H1 (cell line): ENCODE measurements at regions not wholly inside any gene's neighbourhood (a gene's known extent, or its start where the extent isn't known, plus 50 kb on each side); places are given as distances from the start of the nearest gene placed in this dataset.
"Not testable (repeated sequence)": the region's sequence is repeated elsewhere in the genome, so short reads cannot be mapped to it uniquely, and the experiment has no call there.

ENCODE experiments used
- CTCF ChIA-PET: fragments of 300-600 bp; sonication (Branson Sonifier 250); formaldehyde crosslinking; loops from one replicate; lab custom pipeline; 2021; ENCODE audit not compliant: partially characterized antibody; lab: Charles Lee
- POLR2A ChIA-PET: fragments of 300-600 bp; sonication (Branson Sonifier 250); formaldehyde crosslinking; loops from one replicate; lab custom pipeline; 2021; ENCODE audit warnings: inconsistent platforms; ENCODE audit not compliant: partially characterized antibody; lab: Charles Lee
- DNase-seq, 2 experiments: peaks; one replicate each; pipeline versions ENCODE4 v3.0.0 to v3.0.0-alpha.2; 2010 to 2022; ENCODE audit warnings: low spot score in 2 of 2, low read depth in 1 of 2, mixed read lengths in 1 of 2
- FAIRE-seq: peaks from 2 replicates; lab custom pipeline; 2011; peaks lifted over from hg19 to GRCh38; lab: Jason Lieb, UNC
- H2AFZ ChIP-seq: 2 replicates; pipeline ENCODE4 v1.8.1; 2012; ENCODE audit warnings: low read length, inconsistent platforms
- H2AK5ac ChIP-seq: 2 replicates; pipeline ENCODE4 v1.6.1; 2013; ENCODE audit warnings: low read depth, low read length
- H2BK120ac ChIP-seq: replicated peaks from 2 replicates; pipeline ENCODE3; 2013; ENCODE audit warnings: low read depth, low read length, inconsistent platforms
- H2BK12ac ChIP-seq: 2 replicates; pipeline ENCODE4 v1.6.1; 2013; ENCODE audit warnings: low read depth, low read length
- H2BK15ac ChIP-seq: 2 replicates; pipeline ENCODE4 v1.6.1; 2013; ENCODE audit warnings: low read length
- H2BK20ac ChIP-seq: 2 replicates; pipeline ENCODE4 v1.6.1; 2013; ENCODE audit warnings: low read length
- H2BK5ac ChIP-seq: 2 replicates; pipeline ENCODE4 v1.6.1; 2013; ENCODE audit warnings: low read depth, low read length
- H3K14ac ChIP-seq: 2 replicates; pipeline ENCODE4 v1.6.1; 2013; ENCODE audit warnings: inconsistent platforms; ENCODE audit not compliant: insufficient read length
- H3K18ac ChIP-seq: 2 replicates; pipeline ENCODE4 v1.6.1; 2013; ENCODE audit warnings: low read length; ENCODE audit errors: extremely low read depth
- H3K23ac ChIP-seq: 2 replicates; pipeline ENCODE4 v1.6.1; 2013; ENCODE audit warnings: inconsistent platforms; ENCODE audit not compliant: insufficient read length
- H3K23me2 ChIP-seq: 2 replicates; pipeline ENCODE4 v1.6.1; 2013; ENCODE audit warnings: low read depth, low read length
- H3K27ac ChIP-seq: 2 replicates; pipeline ENCODE4 v1.6.1; 2011; ENCODE audit warnings: low read depth, low read length, inconsistent platforms
- H3K27me3 ChIP-seq, 4 experiments: replicated peaks in 1 of 4; 1 replicate in 1 of 4; 2 replicates in 3 of 4; pipeline versions ENCODE4 v1.6.1 to v1.8.1; 2011 to 2013; ENCODE audit warnings: low read length in 3 of 4, mild to moderate bottlenecking in 3 of 4, inconsistent platforms in 2 of 4, mixed read lengths in 2 of 4, moderate library complexity in 1 of 4; ENCODE audit not compliant: control insufficient read depth in 3 of 4, insufficient read depth in 3 of 4; ENCODE audit errors: extremely low read depth in 1 of 4
- H3K36me3 ChIP-seq, 4 experiments: 2 replicates each; pipeline versions ENCODE4 v1.6.1 to v1.8.1; 2011 to 2013; ENCODE audit warnings: mild to moderate bottlenecking in 4 of 4, low read length in 3 of 4, moderate library complexity in 2 of 4, control low read depth in 1 of 4, inconsistent platforms in 1 of 4; ENCODE audit not compliant: insufficient read depth in 4 of 4, control insufficient read depth in 2 of 4
- H3K4ac ChIP-seq: replicated peaks from 2 replicates; pipeline ENCODE3; 2013; ENCODE audit warnings: low read length, low read depth, mixed read lengths, inconsistent platforms; ENCODE audit not compliant: insufficient read length
- H3K4me1 ChIP-seq, 4 experiments: replicated peaks in 1 of 4; 1 replicate in 1 of 4; 2 replicates in 3 of 4; pipeline versions ENCODE4 v1.6.1 to v1.8.1; 2011 to 2013; ENCODE audit warnings: low read length in 3 of 4, inconsistent platforms in 2 of 4, mixed read lengths in 1 of 4; ENCODE audit not compliant: insufficient read depth in 4 of 4, control insufficient read depth in 3 of 4
- H3K4me2 ChIP-seq, 2 experiments: 2 replicates each; pipeline versions ENCODE4 v1.6.1 to v1.8.1; 2011 to 2013; ENCODE audit warnings: low read depth in 2 of 2, low read length in 2 of 2, control low read depth in 1 of 2, inconsistent platforms in 1 of 2, mild to moderate bottlenecking in 1 of 2; ENCODE audit not compliant: insufficient read depth in 1 of 2
- H3K4me3 ChIP-seq, 4 experiments: fragments of 200-600, 300-600 bp in 1 of 4; sonication (generic), shearing (Covaris generic), sonication (Bioruptor Twin) in 1 of 4; 2 replicates each; pipeline versions ENCODE4 v1.5.1 to v1.8.1; 2011 to 2016; ENCODE audit warnings: low read length in 4 of 4, low read depth in 3 of 4, control low read depth in 2 of 4, inconsistent platforms in 2 of 4, mild to moderate bottlenecking in 2 of 4, mixed read lengths in 1 of 4, moderate library complexity in 1 of 4; ENCODE audit not compliant: insufficient read depth in 2 of 4; ENCODE audit errors: extremely low read depth in 1 of 4
- H3K56ac ChIP-seq: replicated peaks from 2 replicates; pipeline ENCODE3; 2013; ENCODE audit warnings: low read depth, mild to moderate bottlenecking, mixed read lengths, low read length, inconsistent platforms; ENCODE audit not compliant: insufficient read length
- H3K79me1 ChIP-seq: 2 replicates; pipeline ENCODE4 v1.6.1; 2013; ENCODE audit warnings: low read depth, low read length, control low read depth
- H3K79me2 ChIP-seq, 2 experiments: 2 replicates each; pipeline versions ENCODE4 v1.6.1 to v1.8.1; 2012 to 2013; ENCODE audit warnings: low read length in 2 of 2, mild to moderate bottlenecking in 2 of 2, inconsistent platforms in 1 of 2; ENCODE audit not compliant: insufficient read depth in 2 of 2, control insufficient read depth in 1 of 2
- H3K9ac ChIP-seq, 4 experiments: replicated peaks in 1 of 4; 1 replicate in 1 of 4; 2 replicates in 3 of 4; pipeline versions ENCODE4 v1.6.1 to v1.8.1; 2011 to 2013; ENCODE audit warnings: low read depth in 3 of 4, low read length in 3 of 4, control low read depth in 2 of 4, mild to moderate bottlenecking in 2 of 4, moderate library complexity in 2 of 4, inconsistent platforms in 1 of 4; ENCODE audit errors: extremely low read depth in 1 of 4
- H3K9me3 ChIP-seq, 2 experiments: 2 replicates each; pipeline versions ENCODE4 v1.6.1 to v1.8.1; 2012 to 2013; ENCODE audit warnings: mild to moderate bottlenecking in 2 of 2, moderate library complexity in 2 of 2, control low read depth in 1 of 2, inconsistent platforms in 1 of 2, low read depth in 1 of 2, low read length in 1 of 2, mixed read lengths in 1 of 2; ENCODE audit not compliant: insufficient read depth in 2 of 2
- H4K20me1 ChIP-seq, 2 experiments: replicated peaks in 1 of 2; 2 replicates each; pipeline versions ENCODE3 to v1.8.1; 2011 to 2013; ENCODE audit warnings: inconsistent platforms in 2 of 2, low read length in 2 of 2, mild to moderate bottlenecking in 1 of 2; ENCODE audit not compliant: insufficient read depth in 2 of 2, control insufficient read depth in 1 of 2
- H4K5ac ChIP-seq: 2 replicates; pipeline ENCODE4 v1.6.1; 2013; ENCODE audit warnings: low read length, low read depth, mixed read lengths, inconsistent platforms; ENCODE audit not compliant: insufficient read length
- H4K8ac ChIP-seq: 2 replicates; pipeline ENCODE4 v1.8.0; 2013; ENCODE audit warnings: mild to moderate bottlenecking, moderate library complexity, low read length, inconsistent platforms; ENCODE audit not compliant: insufficient read depth; ENCODE audit errors: extremely low read depth
- H4K91ac ChIP-seq: replicated peaks from 2 replicates; pipeline ENCODE3; 2013; ENCODE audit warnings: low read length, mixed read lengths, inconsistent platforms; ENCODE audit not compliant: insufficient read length
- WGBS, 2 experiments: shearing (Covaris generic) in 1 of 2; methylation state at CpG; one replicate each; pipeline versions ENCODE4 v1.1.6 to v1.1.7; 2013 to 2015; ENCODE audit warnings: low lambda C conversion rate in 2 of 2, mixed read lengths in 2 of 2, inconsistent platforms in 1 of 2, low coverage in 1 of 2, missing lambda C conversion rate in 1 of 2; ENCODE audit not compliant: insufficient replicate concordance in 2 of 2, insufficient coverage in 1 of 2, insufficient read length in 1 of 2; ENCODE audit errors: extremely low coverage in 1 of 2, missing lambda C conversion rate in 1 of 2; 5-methylcytosine and 5-hydroxymethylcytosine counted together

GRCh38 chrX:67213686-67214085, 330.1 kb upstream of the AR start:
- H3K27me3 ChIP-seq, H3K56ac ChIP-seq, H3K4me2 ChIP-seq, H4K20me1 ChIP-seq, H3K23ac ChIP-seq, H2BK15ac ChIP-seq, H2BK12ac ChIP-seq, H2AK5ac ChIP-seq, H3K4me1 ChIP-seq, H4K8ac ChIP-seq, DNase-seq, H2BK20ac ChIP-seq, H4K5ac ChIP-seq, H2BK5ac ChIP-seq, H3K36me3 ChIP-seq, H3K23me2 ChIP-seq, POLR2A ChIA-PET, H3K4me3 ChIP-seq, H2BK120ac ChIP-seq, H3K14ac ChIP-seq, H3K9ac ChIP-seq, H3K79me2 ChIP-seq, H3K79me1 ChIP-seq, FAIRE-seq, H2AFZ ChIP-seq, H3K9me3 ChIP-seq, H4K91ac ChIP-seq, H3K18ac ChIP-seq, H3K4ac ChIP-seq, H3K27ac ChIP-seq, CTCF ChIA-PET: not testable (repeated sequence)
- WGBS, 2 experiments = 100% methylated on average over 3 of the region's 3 CpGs; no CpG with 5 or more reads in 1 of the 2 experiments
